DOHH2 (cell line): ENCODE measurements at regions not wholly inside any gene's neighbourhood (a gene's known extent, or its start where the extent isn't known, plus 50 kb on each side); places are given as distances from the start of the nearest gene placed in this dataset.

Experiments
- H3F3A ChIP-seq: fragments of 200-600 bp; sonication (generic), shearing (Covaris generic); 2 replicates; pipeline ENCODE4 v1.6.0; 2016; ENCODE audit warnings: antibody characterized with exemption, mild to moderate bottlenecking; ENCODE audit not compliant: control insufficient read depth, insufficient read depth
- H3K27ac ChIP-seq: fragments of 200-600 bp; sonication (generic); 2 replicates; pipeline ENCODE4 v1.5.1; 2014; ENCODE audit warnings: low read depth, mild to moderate bottlenecking, low read length, moderate library complexity
- H3K27me3 ChIP-seq: fragments of 200-600 bp; sonication (generic); 2 replicates; pipeline ENCODE4 v1.6.1; 2014; ENCODE audit warnings: mild to moderate bottlenecking, low read length, mixed read lengths; ENCODE audit not compliant: control insufficient read depth
- H3K36me3 ChIP-seq: fragments of 200-600 bp; sonication (generic); 2 replicates; pipeline ENCODE4 v1.6.1; 2014; ENCODE audit warnings: mild to moderate bottlenecking, low read length, moderate library complexity, mixed read lengths; ENCODE audit not compliant: control insufficient read depth
- H3K4me1 ChIP-seq: fragments of 200-600 bp; sonication (generic); 2 replicates; pipeline ENCODE4 v1.6.1; 2014; ENCODE audit warnings: mild to moderate bottlenecking, low read length, mixed read lengths; ENCODE audit not compliant: control insufficient read depth
- H3K4me2 ChIP-seq: fragments of 200-600 bp; sonication (generic); 2 replicates; pipeline ENCODE4 v1.6.0; 2014; ENCODE audit warnings: mild to moderate bottlenecking, low read length, moderate library complexity
- H3K4me3 ChIP-seq: fragments of 200-600 bp; sonication (generic); 2 replicates; pipeline ENCODE4 v1.5.1; 2014; ENCODE audit warnings: mild to moderate bottlenecking, low read length, mixed read lengths
- H3K79me2 ChIP-seq: fragments of 200-600 bp; sonication (generic); 2 replicates; pipeline ENCODE4 v1.6.1; 2014; ENCODE audit warnings: mild to moderate bottlenecking, low read length, mixed read lengths; ENCODE audit not compliant: control insufficient read depth
- H3K9me2 ChIP-seq: fragments of 200-600 bp; sonication (generic); replicated peaks from 2 replicates; pipeline ENCODE4 v1.6.1; 2014; ENCODE audit warnings: mild to moderate bottlenecking, low read length, mixed read lengths; ENCODE audit not compliant: control insufficient read depth
- H3K9me3 ChIP-seq: fragments of 200-600 bp; sonication (generic); 2 replicates; pipeline ENCODE4 v1.6.1; 2014; ENCODE audit warnings: antibody characterized with exemption, low read length, mixed read lengths; ENCODE audit not compliant: control insufficient read depth, insufficient read depth
- H4K20me1 ChIP-seq: fragments of 200-600 bp; sonication (generic); 2 replicates; pipeline ENCODE4 v1.6.0; 2014; ENCODE audit warnings: low read depth, mild to moderate bottlenecking, antibody characterized with exemption, low read length, moderate library complexity; ENCODE audit not compliant: control insufficient read depth, insufficient read depth
- CTCF ChIP-seq: fragments of 200-600 bp; sonication (generic); IDR thresholded peaks from one replicate; pipeline ENCODE4 v1.5.1; 2014; ENCODE audit warnings: antibody characterized with exemption, mild to moderate bottlenecking, low read depth, low read length; ENCODE audit not compliant: poor library complexity, severe bottlenecking
- EZH2phosphoT487 ChIP-seq: fragments of 200-600 bp; sonication (generic); IDR thresholded peaks from 2 replicates; pipeline ENCODE4 v1.6.1; 2017; ENCODE audit warnings: borderline replicate concordance, mild to moderate bottlenecking, antibody characterized with exemption, low read length, moderate library complexity, mixed read lengths

GRCh38 chr15:38147246-38147645 lies 105.4 kb upstream of the SPRED1 start:
- Histone ChIP-seq H4K20me1 (no peaks in the 10 kb centered on the region), H3K9me2 (no peaks in the 10 kb centered on the region), H3K36me3 (no peaks in the 10 kb centered on the region), H3K4me3 (no peak overlapping the region), H3K4me1 (peaks cover 3% of the 10 kb centered on the region), H3K9me3 (peaks cover 5% of the 10 kb centered on the region; the same call in 1 of the 2 replicates), H3K79me2 (no peaks in the 10 kb centered on the region), H3K27ac (no peak overlapping the region), H3F3A (no peaks in the 10 kb centered on the region), H3K27me3 (no peaks in the 10 kb centered on the region), H3K4me2 (no peak overlapping the region)
- TF ChIP-seq EZH2phosphoT487: no peak
- no peak for TF ChIP-seq CTCF

- no peak for TF ChIP-seq EZH2phosphoT487
- no peak for TF ChIP-seq CTCF
- no peaks in the 10 kb centered on the region for H3F3A ChIP-seq
- H3K27me3 ChIP-seq: no peaks in the 10 kb centered on the region
- no peaks in the 10 kb centered on the region for H3K9me2 ChIP-seq
- H3K4me2 ChIP-seq: no peak overlapping the region
- H3K4me3 ChIP-seq: no peak overlapping the region
- no peaks in the 10 kb centered on the region for H4K20me1 ChIP-seq
- peaks cover 3% of the 10 kb centered on the region for H3K4me1 ChIP-seq
- peaks cover 5% of the 10 kb centered on the region; the same call in 1 of the 2 replicates for H3K9me3 ChIP-seq
- H3K36me3 ChIP-seq: no peaks in the 10 kb centered on the region
- H3K27ac ChIP-seq: no peak overlapping the region
- H3K79me2 ChIP-seq: no peaks in the 10 kb centered on the region
These were observed 104.2 kb upstream of the SPRED1 start for GRCh38 chr15:38148471-38148870.

GRCh38 chr15:38149315-38149714 lies 103.3 kb upstream of the SPRED1 start:
- Histone ChIP-seq H3K4me2 (no peak overlapping the region), H3K9me2 (no peaks in the 10 kb centered on the region), H4K20me1 (no peaks in the 10 kb centered on the region), H3K4me1 (peaks cover 3% of the 10 kb centered on the region), H3F3A (no peaks in the 10 kb centered on the region), H3K27me3 (no peaks in the 10 kb centered on the region), H3K9me3 (peaks cover 5% of the 10 kb centered on the region; the same call in 1 of the 2 replicates), H3K36me3 (no peaks in the 10 kb centered on the region), H3K4me3 (no peak overlapping the region), H3K79me2 (no peaks in the 10 kb centered on the region), H3K27ac (no peak overlapping the region)
- TF ChIP-seq CTCF (no peak), EZH2phosphoT487 (no peak)
